Esophagus squamous epithelium (tissue), 5 donors: ENCODE measurements at regions not wholly inside any gene's neighbourhood (a gene's known extent, or its start where the extent isn't known, plus 50 kb on each side); places are given as distances from the start of the nearest gene placed in this dataset.
A peak's percentile ranks its signal among the peaks of the same experiment; 100 is the strongest.

Experiments used
- DNase-seq: peaks from one replicate; lab custom pipeline; 2025; lab: John Stamatoyannopoulos, UW
- H3K27ac ChIP-seq, 4 donors: fragments of 200-600 bp; sonication (generic); one replicate each; pipeline ENCODE4 v1.5.1; 2016 to 2019; ENCODE audit warnings: mild to moderate bottlenecking in 1 of 4
- H3K27me3 ChIP-seq, 4 donors: fragments of 200-600 bp; sonication (generic); 1 replicate in 3 of 4; 2 replicates in 1 of 4; pipeline versions ENCODE4 v1.5.1 to v1.6.0; 2017 to 2021; ENCODE audit warnings: antibody characterized with exemption in 1 of 4
- H3K36me3 ChIP-seq, 3 donors: fragments of 200-600 bp; sonication (generic); one replicate each; pipeline ENCODE4 v1.5.1; 2016 to 2019
- H3K4me1 ChIP-seq, 3 donors: fragments of 200-600 bp; sonication (generic); one replicate each; pipeline ENCODE4 v1.5.1; 2017 to 2019
- H3K4me3 ChIP-seq, 4 donors: fragments of 200-600 bp; sonication (generic); 1 replicate in 3 of 4; 2 replicates in 1 of 4; pipeline ENCODE4 v1.5.1; 2016 to 2019; ENCODE audit warnings: mild to moderate bottlenecking in 2 of 4, moderate library complexity in 1 of 4
- H3K9me3 ChIP-seq, 3 donors: fragments of 200-600 bp; sonication (generic); one replicate each; pipeline ENCODE4 v1.5.1; 2016 to 2019
- CTCF ChIP-seq, 6 experiments: fragments of 450-650 bp in 4 of 6; fragments of 200-600 bp in 2 of 6; sonication (generic) in 2 of 6; IDR thresholded peaks; one replicate each; pipeline ENCODE4 v1.5.1; 2016 to 2019; ENCODE audit warnings: antibody characterized with exemption in 6 of 6, mild to moderate bottlenecking in 4 of 6, moderate library complexity in 4 of 6
- POLR2A ChIP-seq, 4 donors: fragments of 450-650 bp; IDR thresholded peaks; one replicate each; pipeline ENCODE4 v1.6.1; 2017; ENCODE audit warnings: antibody characterized with exemption in 4 of 4, mild to moderate bottlenecking in 4 of 4, moderate library complexity in 3 of 4
- WGBS, 2 donors: methylation state at CpG; one replicate each; pipeline ENCODE4 v1.1.5; 2018; 5-methylcytosine and 5-hydroxymethylcytosine counted together
- intact Hi-C: fragments of 100-400 bp; cut with DNase I; formaldehyde crosslinking; loops from one replicate; pipeline ENCODE4 v1.15.0; 2022
- donor health status: DM: yes; HTN: yes; CAD: no.

- TF ChIP-seq POLR2A (IDR thresholded peaks at IDR 0.05) = no peak
- TF ChIP-seq CTCF (IDR thresholded peaks at IDR 0.05) = no peak
- Histone ChIP-seq H3K9me3 (no peaks in the 10 kb centered on the region), H3K27me3 (no peaks in the 10 kb centered on the region), H3K4me3 (no peak overlapping the region), H3K36me3 (no peaks in the 10 kb centered on the region), H3K4me1 (peaks cover 0 to 39% (median 13%) of the 10 kb centered on the region in 3 donors), H3K27ac (peak overlapping the region in 3 of 4 donors; percentile 12 to 39 (median 14))
- intact Hi-C loops = no loop called here
- 63 to 96% methylated on average over 2 to 3 of the region's 3 CpGs for WGBS, 2 donors
- DNase-seq = no peak
Measured at GRCh38 chr17:72510351-72511016, 389.7 kb downstream of the SOX9 start.

- H3K4me3 ChIP-seq = no peak overlapping the region
- no peak for TF ChIP-seq CTCF (IDR thresholded peaks at IDR 0.05)
- WGBS, 2 donors = 66 to 70% methylated on average over 7 of the region's 7 CpGs
- intact Hi-C loops = no loop called here
- H3K36me3 ChIP-seq = no peaks in the 10 kb centered on the region
- no peaks in the 10 kb centered on the region for H3K27me3 ChIP-seq
- H3K27ac ChIP-seq = peak overlapping the region in 2 of 4 donors; percentile 39 to 55
- no peaks in the 10 kb centered on the region for H3K9me3 ChIP-seq
- no peak for DNase-seq
- peaks cover 0 to 46% (median 15%) of the 10 kb centered on the region in 3 donors for H3K4me1 ChIP-seq
Measured at GRCh38 chr17:72511242-72511641, 390.4 kb downstream of the SOX9 start.

DNA sequence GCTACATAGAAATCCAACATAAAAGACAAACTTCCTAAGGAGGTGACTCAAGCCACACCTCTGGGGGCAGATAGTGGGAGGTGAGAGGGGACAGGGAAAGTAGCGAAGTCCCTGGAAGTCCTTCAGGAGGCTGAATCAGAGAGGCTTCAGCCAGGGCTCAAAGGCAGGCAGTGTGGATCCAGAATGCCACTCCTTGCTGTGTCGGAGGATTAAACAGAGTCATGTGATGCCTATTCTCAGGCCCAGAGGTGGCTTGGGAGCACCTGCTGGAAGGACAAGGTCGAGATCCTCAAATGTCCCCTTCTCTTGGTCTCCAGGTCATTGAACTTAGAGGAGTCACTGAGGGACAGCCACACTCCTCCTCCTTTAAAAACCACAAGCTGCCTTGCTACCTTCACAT, 391.1 kb downstream of the SOX9 start:
- H3K27ac ChIP-seq = peak overlapping the region in 2 of 4 donors; percentile 39 to 55
- no peaks in the 10 kb centered on the region for H3K9me3 ChIP-seq
- no peak for DNase-seq
- intact Hi-C loops = no loop called here
- H3K27me3 ChIP-seq = no peaks in the 10 kb centered on the region
- no peaks in the 10 kb centered on the region for H3K36me3 ChIP-seq
- peaks cover 0 to 53% (median 21%) of the 10 kb centered on the region in 3 donors for H3K4me1 ChIP-seq
- no peak overlapping the region for H3K4me3 ChIP-seq
- TF ChIP-seq POLR2A (IDR thresholded peaks at IDR 0.05) = no peak
- TF ChIP-seq CTCF (IDR thresholded peaks at IDR 0.05) = no peak
- 33 to 57% methylated on average over 3 of the region's 3 CpGs for WGBS, 2 donors

GRCh38 chr17:72512649-72513556, 392.1 kb downstream of the SOX9 start:
- H3K9me3 ChIP-seq = no peaks in the 10 kb centered on the region
- TF ChIP-seq POLR2A (IDR thresholded peaks at IDR 0.05) = no peak
- TF ChIP-seq CTCF (IDR thresholded peaks at IDR 0.05) = no peak
- no peak for DNase-seq
- H3K4me1 ChIP-seq = peaks cover 0 to 59% (median 23%) of the 10 kb centered on the region in 3 donors
- intact Hi-C loops = no loop called here
- no peak overlapping the region for H3K4me3 ChIP-seq
- no peak overlapping the region for H3K27ac ChIP-seq
- H3K27me3 ChIP-seq = no peaks in the 10 kb centered on the region
- no peaks in the 10 kb centered on the region for H3K36me3 ChIP-seq
- 71 to 78% methylated on average over 4 to 6 of the region's 8 CpGs for WGBS, 2 donors
